Fibroblast of lung (primary cell): ENCODE measurements at regions not wholly inside any gene's neighbourhood (a gene's known extent, or its start where the extent isn't known, plus 50 kb on each side); places are given as distances from the start of the nearest gene placed in this dataset.

Source experiments
- DNase-seq, 2 donors: peaks; one replicate each; pipeline versions ENCODE4 v3.0.0 to v3.0.0-alpha.2; 2010; ENCODE audit warnings: low read depth in 2 of 2
- H2AFZ ChIP-seq: 2 replicates; pipeline ENCODE4 v1.5.1; 2012; ENCODE audit warnings: low read length, control low read depth, inconsistent platforms
- H3K27ac ChIP-seq: 2 replicates; pipeline ENCODE4 v1.5.1; 2011; ENCODE audit warnings: low read length, control low read depth; ENCODE audit not compliant: insufficient read depth
- H3K27me3 ChIP-seq: 2 replicates; pipeline ENCODE4 v1.5.1; 2011; ENCODE audit warnings: mild to moderate bottlenecking, low read length; ENCODE audit not compliant: control insufficient read depth, insufficient read depth
- H3K36me3 ChIP-seq: 2 replicates; pipeline ENCODE4 v1.5.1; 2011; ENCODE audit warnings: low read length; ENCODE audit not compliant: control insufficient read depth, insufficient read depth
- H3K4me1 ChIP-seq: 2 replicates; pipeline ENCODE4 v1.5.1; 2011; ENCODE audit warnings: low read length; ENCODE audit not compliant: control insufficient read depth, insufficient read depth; ENCODE audit errors: extremely low read depth
- H3K4me2 ChIP-seq: 2 replicates; pipeline ENCODE4 v1.5.1; 2011; ENCODE audit warnings: low read length, control low read depth; ENCODE audit not compliant: insufficient read depth; ENCODE audit errors: extremely low read depth
- H3K4me3 ChIP-seq, 4 experiments: fragments of 200-600 bp in 1 of 4; sonication (generic) in 1 of 4; replicated peaks in 1 of 4; 2 replicates each; pipeline ENCODE4 v1.5.1; 2011 to 2016; ENCODE audit warnings: low read length in 4 of 4, low read depth in 3 of 4, mild to moderate bottlenecking in 3 of 4, control low read depth in 2 of 4, inconsistent platforms in 1 of 4, mixed read lengths in 1 of 4; ENCODE audit not compliant: insufficient read depth in 1 of 4; ENCODE audit errors: control extremely low read depth in 1 of 4
- H3K79me2 ChIP-seq: 2 replicates; pipeline ENCODE4 v1.5.1; 2012; ENCODE audit warnings: mild to moderate bottlenecking, low read length, inconsistent platforms; ENCODE audit not compliant: control insufficient read depth, insufficient read depth
- H3K9ac ChIP-seq: 2 replicates; pipeline ENCODE4 v1.5.1; 2011; ENCODE audit warnings: mild to moderate bottlenecking, low read length, control low read depth; ENCODE audit not compliant: insufficient read depth
- H3K9me3 ChIP-seq: 2 replicates; pipeline ENCODE4 v1.5.1; 2012; ENCODE audit warnings: low read depth, low read length; ENCODE audit not compliant: control insufficient read depth, insufficient read depth
- H4K20me1 ChIP-seq: 2 replicates; pipeline ENCODE4 v1.5.1; 2011; ENCODE audit warnings: low read length; ENCODE audit not compliant: control insufficient read depth, insufficient read depth; ENCODE audit errors: extremely low read depth
- CTCF ChIP-seq, 2 donors: IDR thresholded peaks in 1 of 2; conservative IDR thresholded peaks in 1 of 2; 1 replicate in 1 of 2; 2 replicates in 1 of 2; pipeline ENCODE4 v1.5.1; 2011 to 2012; ENCODE audit warnings: low read length in 2 of 2, control low read depth in 1 of 2, inconsistent platforms in 1 of 2, low read depth in 1 of 2, mild to moderate bottlenecking in 1 of 2
- EZH2 ChIP-seq: IDR thresholded peaks from 2 replicates; pipeline ENCODE4 v1.5.1; 2012; ENCODE audit warnings: low read length, control low read depth, mild to moderate bottlenecking; ENCODE audit errors: missing control alignments

GRCh38 chr3:80586338-80586737, 818.5 kb upstream of the ROBO1 start:
- TF ChIP-seq CTCF (conservative IDR thresholded peaks at IDR 0.05 in 1 of 2, IDR thresholded peaks at IDR 0.05 in 1 of 2; ENCODE audit: low read depth in 1 of 2, low read length in 2 of 2) (no peak), EZH2 (no peak)
- H4K20me1 ChIP-seq = no peaks in the 10 kb centered on the region
- no peaks in the 10 kb centered on the region for H3K36me3 ChIP-seq
- H3K27ac ChIP-seq = no peak overlapping the region
- H3K9me3 ChIP-seq = no peaks in the 10 kb centered on the region
- no peaks in the 10 kb centered on the region for H3K79me2 ChIP-seq
- no peaks in the 10 kb centered on the region for H3K4me1 ChIP-seq
- no peak overlapping the region for H3K9ac ChIP-seq
- DNase-seq = no peak
- no peaks in the 10 kb centered on the region for H3K27me3 ChIP-seq
- H3K4me2 ChIP-seq = no peak overlapping the region
- no peak overlapping the region for H3K4me3 ChIP-seq
- H2AFZ ChIP-seq = no peak overlapping the region

GRCh38 chr3:80580146-80580545, 812.3 kb upstream of the ROBO1 start:
- Histone ChIP-seq H3K4me1 (no peaks in the 10 kb centered on the region), H3K36me3 (no peaks in the 10 kb centered on the region), H2AFZ (no peak overlapping the region), H4K20me1 (no peaks in the 10 kb centered on the region), H3K9me3 (no peaks in the 10 kb centered on the region), H3K79me2 (no peaks in the 10 kb centered on the region), H3K4me3 (no peak overlapping the region), H3K9ac (no peak overlapping the region), H3K4me2 (no peak overlapping the region), H3K27me3 (no peaks in the 10 kb centered on the region), H3K27ac (no peak overlapping the region)
- DNase-seq = no peak
- TF ChIP-seq EZH2 = no peak
- TF ChIP-seq CTCF (conservative IDR thresholded peaks at IDR 0.05 in 1 of 2, IDR thresholded peaks at IDR 0.05 in 1 of 2; ENCODE audit: low read depth in 1 of 2, low read length in 2 of 2) = no peak

GRCh38 chr3:80564391-80564790, 796.6 kb upstream of the ROBO1 start:
- DNase-seq = no peak
- Histone ChIP-seq H4K20me1 (no peaks in the 10 kb centered on the region), H3K4me2 (no peak overlapping the region), H3K36me3 (no peaks in the 10 kb centered on the region), H3K4me3 (no peak overlapping the region), H2AFZ (no peak overlapping the region), H3K9me3 (no peaks in the 10 kb centered on the region), H3K27me3 (no peaks in the 10 kb centered on the region), H3K4me1 (no peaks in the 10 kb centered on the region), H3K9ac (no peak overlapping the region), H3K27ac (no peak overlapping the region), H3K79me2 (no peaks in the 10 kb centered on the region)
- no peak for TF ChIP-seq CTCF (conservative IDR thresholded peaks at IDR 0.05 in 1 of 2, IDR thresholded peaks at IDR 0.05 in 1 of 2; ENCODE audit: low read depth in 1 of 2, low read length in 2 of 2)
- TF ChIP-seq EZH2 = no peak
